ENCODE measurements at regions not wholly inside any gene's neighbourhood (a gene's known extent, or its start where the extent isn't known, plus 50 kb on each side); places are given as distances from the start of the nearest gene placed in this dataset.

GRCh38 chr2:19419211-19419880, 60.9 kb upstream of the OSR1 start:
- CTCF ChIA-PET = no interaction called here
- POLR2A ChIA-PET = no interaction called here
- H3K4me2 ChIP-seq (ENCODE audit: control insufficient read depth, insufficient read depth) = no peak overlapping the region
- no peaks in the 10 kb centered on the region for H3K79me2 ChIP-seq (ENCODE audit: control insufficient read depth, insufficient read depth, low read length)
- no peak for ATAC-seq
- H3K4me3 ChIP-seq = no peak overlapping the region
- H3K9me3 ChIP-seq (replicated peaks; ENCODE audit: control insufficient read depth, insufficient read depth, low read length) = no peaks in the 10 kb centered on the region
- 21% methylated on average over 3 of the region's 3 CpGs for WGBS (ENCODE audit: insufficient coverage, insufficient replicate concordance, low lambda C conversion rate, missing lambda C conversion rate)
- no peaks in the 10 kb centered on the region for H4K20me1 ChIP-seq (ENCODE audit: control insufficient read depth, insufficient read depth)
- RAD21 ChIA-PET (ENCODE audit: unreplicated experiment) = no interaction called here
- in situ Hi-C loops (cut with MboI) (no loop called here), intact Hi-C loops (cut with micrococcal nuclease; ENCODE audit: unreplicated experiment) (no loop called here)
- no peak overlapping the region for H3K9ac ChIP-seq (ENCODE audit: control insufficient read depth, insufficient read depth, low read length)
- no peak for FAIRE-seq
- H3K4me1 ChIP-seq (ENCODE audit: control insufficient read depth, insufficient read depth, low read length) = no peaks in the 10 kb centered on the region
- BruUV-seq (replicated peaks) = no TSS peak
- no peak overlapping the region for H2AFZ ChIP-seq (ENCODE audit: control insufficient read depth, low read depth, low read length)
- SMC1A ChIA-PET (ENCODE audit: uncharacterized antibody, unreplicated experiment) = no interaction called here
- no peak for TF ChIP-seq TCF7 (IDR thresholded peaks at IDR 0.05; ENCODE audit: borderline replicate concordance)
- no peak for TF ChIP-seq STAT1 (conservative IDR thresholded peaks at IDR 0.05)
- TF ChIP-seq ZZZ3 (IDR thresholded peaks at IDR 0.05; ENCODE audit: control insufficient read depth, insufficient read length, low read depth) = no peak
- no peak for TF ChIP-seq BMI1 (IDR thresholded peaks at IDR 0.05; ENCODE audit: borderline replicate concordance)
- no peak for TF ChIP-seq EED (IDR thresholded peaks at IDR 0.05; ENCODE audit: low read depth)
- no peak for TF ChIP-seq SMAD5 (IDR thresholded peaks at IDR 0.05; ENCODE audit: low read depth)
- TF ChIP-seq TAF1 (IDR thresholded peaks at IDR 0.05; ENCODE audit: borderline replicate concordance, low read depth, low read length) = no peak
- no peak for TF ChIP-seq ZBED1 (IDR thresholded peaks at IDR 0.05; ENCODE audit: borderline replicate concordance)
- no peak for TF ChIP-seq HDAC6 (IDR thresholded peaks at IDR 0.05; ENCODE audit: unreplicated experiment)
- TF ChIP-seq CREM (IDR thresholded peaks at IDR 0.05; ENCODE audit: low read depth) = no peak
- no peak for TF ChIP-seq HSF1 (IDR thresholded peaks at IDR 0.05; ENCODE audit: low read depth, low read length)
- H3K27ac ChIP-seq (ENCODE audit: control insufficient read depth, insufficient read depth) = no peak overlapping the region
- no peak for DNase-seq (ENCODE audit: low read depth, low spot score)
- no peaks in the 10 kb centered on the region for H3K27me3 ChIP-seq (replicated peaks in 1 of 2; ENCODE audit: control insufficient read depth in 2 of 2, insufficient read depth in 2 of 2, low read length in 1 of 2)
- no peaks in the 10 kb centered on the region for H3K36me3 ChIP-seq (ENCODE audit: control insufficient read depth in 2 of 2, insufficient read depth in 2 of 2, low read length in 1 of 2)

All from GM12878 (cell line).